H7 (cell line): ENCODE measurements at regions not wholly inside any gene's neighbourhood (a gene's known extent, or its start where the extent isn't known, plus 50 kb on each side); places are given as distances from the start of the nearest gene placed in this dataset.

Experiments
- DNase-seq: peaks from one replicate; pipeline ENCODE4 v3.0.0; 2012
- H3K27me3 ChIP-seq: 2 replicates; pipeline ENCODE4 v1.6.0; 2011; ENCODE audit warnings: mild to moderate bottlenecking, low read length; ENCODE audit not compliant: control insufficient read depth, insufficient read depth
- H3K36me3 ChIP-seq: replicated peaks from 2 replicates; pipeline ENCODE4 v1.5.1; 2011; ENCODE audit warnings: low read length; ENCODE audit not compliant: control insufficient read depth, insufficient read depth
- H3K4me3 ChIP-seq: 2 replicates; pipeline ENCODE4 v1.5.1; 2011; ENCODE audit warnings: low read depth, mild to moderate bottlenecking, control low read depth, low read length, moderate library complexity; ENCODE audit not compliant: insufficient read depth

GRCh38 chr6:170208651-170209353, 82.1 kb downstream of the DLL1 start:
- H3K27me3 ChIP-seq: no peaks in the 10 kb centered on the region
- DNase-seq: peak; percentile 33
- no peak overlapping the region for H3K4me3 ChIP-seq
- no peaks in the 10 kb centered on the region for H3K36me3 ChIP-seq

DNA sequence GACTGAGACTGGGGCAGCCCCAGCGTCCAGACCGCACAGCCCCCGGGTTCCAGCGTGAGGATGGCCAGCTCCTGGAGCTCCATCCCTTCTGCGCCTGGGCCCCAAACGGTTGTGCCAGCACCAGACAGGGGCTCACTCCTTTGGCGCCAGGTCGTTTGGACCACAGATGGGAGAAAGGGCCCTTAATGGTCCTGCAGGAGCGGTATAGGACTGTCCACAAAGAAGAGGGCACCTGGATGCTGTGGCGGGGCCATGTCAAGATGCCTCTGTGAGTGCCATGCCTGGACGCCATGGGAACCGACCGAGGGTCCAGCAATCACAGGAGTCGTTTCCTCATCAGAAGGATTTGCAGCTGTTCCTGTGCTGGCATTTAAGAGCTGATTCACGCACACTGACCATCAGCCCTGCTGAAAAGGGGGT, 82.7 kb downstream of the DLL1 start:
- H3K4me3 ChIP-seq: no peak overlapping the region
- H3K36me3 ChIP-seq: no peaks in the 10 kb centered on the region
- DNase-seq: peak; percentile 39
- no peaks in the 10 kb centered on the region for H3K27me3 ChIP-seq

- no peak overlapping the region for H3K4me3 ChIP-seq
- H3K36me3 ChIP-seq: no peaks in the 10 kb centered on the region
- H3K27me3 ChIP-seq: no peaks in the 10 kb centered on the region
- DNase-seq: peak; percentile 50
These were observed 83.2 kb downstream of the DLL1 start for GRCh38 chr6:170207586-170208181.

DNA sequence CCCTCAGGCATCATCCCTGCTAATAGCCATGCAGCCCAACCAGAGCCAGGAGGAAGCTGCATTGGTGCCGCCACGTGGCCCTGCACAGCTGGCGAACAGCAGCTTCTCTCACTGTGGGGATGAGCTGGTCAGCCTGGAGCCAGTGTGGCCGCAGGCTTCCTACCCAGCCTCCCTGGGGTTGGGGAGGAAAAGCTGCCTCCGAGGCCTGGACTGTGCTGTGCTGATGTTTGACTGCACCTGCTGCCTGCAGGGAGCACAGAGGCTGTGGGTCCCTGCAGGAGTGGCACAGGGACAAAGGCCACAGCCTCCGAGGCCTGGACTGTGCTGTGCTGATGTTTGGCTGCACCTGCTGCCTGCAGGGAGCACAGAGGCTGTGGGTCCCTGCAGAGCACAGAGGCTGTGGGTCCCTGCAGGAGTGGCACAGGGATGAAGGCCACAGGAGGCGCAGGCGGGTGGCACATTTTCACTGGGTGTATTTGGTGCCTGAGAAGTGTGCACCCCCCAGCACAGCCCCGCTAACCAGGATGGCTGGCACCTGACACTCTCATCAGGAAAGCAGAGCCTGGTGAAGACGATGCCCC, 83.9 kb downstream of the DLL1 start:
- DNase-seq: peak; percentile 37
- no peak overlapping the region for H3K4me3 ChIP-seq

DNA sequence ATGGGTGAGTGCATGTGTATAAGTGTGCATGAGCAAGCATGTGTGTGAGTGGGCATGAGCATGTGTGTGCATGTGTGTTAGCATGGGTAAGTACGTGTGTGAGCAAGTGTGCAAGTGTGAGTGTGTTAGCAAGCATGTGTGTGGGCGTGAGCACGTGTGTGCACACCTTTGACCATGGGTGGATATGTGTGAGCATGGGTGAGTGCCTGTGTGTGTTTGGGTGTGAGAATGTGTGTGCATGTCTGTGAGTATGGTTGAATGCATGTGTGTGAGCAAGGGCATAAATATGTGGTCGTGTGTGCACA, 84.6 kb downstream of the DLL1 start:
- Histone ChIP-seq H3K36me3 (no peaks in the 10 kb centered on the region), H3K27me3 (no peaks in the 10 kb centered on the region), H3K4me3 (no peak overlapping the region)
- DNase-seq: no peak

More for the DNA sequence above, 83.9 kb downstream of the DLL1 start:
- Histone ChIP-seq H3K36me3 (no peaks in the 10 kb centered on the region), H3K27me3 (no peaks in the 10 kb centered on the region)

DNA sequence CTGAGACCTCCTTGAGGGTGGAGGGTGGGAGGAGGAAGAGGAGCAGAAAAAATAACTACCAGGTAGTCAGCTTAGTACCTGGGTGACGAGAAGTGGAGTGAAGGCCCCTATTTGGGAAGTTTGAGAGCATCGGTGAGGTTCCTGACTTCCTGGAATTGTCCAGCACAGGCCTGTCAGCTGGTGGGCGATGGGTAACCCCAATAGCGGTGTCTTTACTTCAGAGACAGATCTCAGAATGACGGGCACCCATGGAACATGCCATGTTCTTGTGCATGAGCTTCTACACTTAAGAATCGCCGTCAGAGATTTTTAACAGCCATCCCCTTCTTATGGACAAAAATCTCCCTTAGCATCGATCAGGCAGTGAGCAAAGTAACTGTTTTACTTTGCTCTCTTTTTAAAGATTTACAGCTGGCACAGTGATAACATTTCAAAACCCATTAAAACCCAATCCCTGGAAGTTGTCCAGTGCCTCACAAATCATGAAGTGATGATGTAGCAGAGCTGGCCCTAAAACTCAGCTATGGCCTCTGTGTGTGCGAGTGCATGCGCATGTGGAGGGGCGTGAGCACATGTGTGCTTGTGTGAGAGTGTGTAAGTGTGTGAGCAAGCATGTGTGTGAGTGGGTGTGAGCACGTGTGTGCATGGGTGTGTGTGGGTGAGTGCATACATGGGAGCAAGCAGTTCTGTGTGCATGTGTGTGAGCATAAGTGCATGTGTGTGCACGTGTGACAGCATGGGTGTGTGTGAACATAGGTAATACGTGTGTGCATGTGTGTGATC, 85.2 kb downstream of the DLL1 start:
- Histone ChIP-seq H3K36me3 (no peaks in the 10 kb centered on the region), H3K27me3 (no peaks in the 10 kb centered on the region), H3K4me3 (no peak overlapping the region)
- no peak for DNase-seq

- DNase-seq: no peak
- H3K36me3 ChIP-seq: no peaks in the 10 kb centered on the region
- no peak overlapping the region for H3K4me3 ChIP-seq
- H3K27me3 ChIP-seq: no peaks in the 10 kb centered on the region
These were observed 85.8 kb downstream of the DLL1 start for GRCh38 chr6:170205126-170205525.

- H3K4me3 ChIP-seq: no peak overlapping the region
- no peaks in the 10 kb centered on the region for H3K27me3 ChIP-seq
- DNase-seq: no peak
These were observed 87.7 kb downstream of the DLL1 start for GRCh38 chr6:170203212-170203611.

GRCh38 chr6:170202416-170203135, 88.3 kb downstream of the DLL1 start:
- Histone ChIP-seq H3K27me3 (no peaks in the 10 kb centered on the region), H3K36me3 (no peaks in the 10 kb centered on the region), H3K4me3 (no peak overlapping the region)
- no peak for DNase-seq

More at GRCh38 chr6:170203212-170203611, 87.7 kb downstream of the DLL1 start:
- H3K36me3 ChIP-seq: no peaks in the 10 kb centered on the region

DNA sequence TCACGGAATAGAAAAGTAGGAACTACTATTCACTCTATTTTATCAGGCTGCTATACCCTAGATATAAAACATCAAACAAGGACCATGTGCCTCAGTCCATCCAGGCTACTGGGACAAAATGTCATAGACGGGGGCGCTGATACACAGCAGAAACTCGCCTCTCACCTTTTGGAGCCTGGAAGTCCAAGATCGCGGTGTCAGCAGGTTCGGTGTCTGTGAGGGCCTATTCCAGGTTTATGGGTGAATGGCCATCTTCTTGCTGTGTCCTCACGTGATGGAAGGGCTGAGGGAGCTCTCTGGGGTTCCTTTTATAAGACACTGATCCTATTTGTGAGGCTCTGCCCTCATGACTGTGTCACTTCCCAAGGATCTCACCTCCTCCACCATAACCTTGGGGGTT, 89.5 kb downstream of the DLL1 start:
- no peak for DNase-seq
- Histone ChIP-seq H3K27me3 (no peaks in the 10 kb centered on the region), H3K4me3 (no peak overlapping the region), H3K36me3 (no peaks in the 10 kb centered on the region)

DNA sequence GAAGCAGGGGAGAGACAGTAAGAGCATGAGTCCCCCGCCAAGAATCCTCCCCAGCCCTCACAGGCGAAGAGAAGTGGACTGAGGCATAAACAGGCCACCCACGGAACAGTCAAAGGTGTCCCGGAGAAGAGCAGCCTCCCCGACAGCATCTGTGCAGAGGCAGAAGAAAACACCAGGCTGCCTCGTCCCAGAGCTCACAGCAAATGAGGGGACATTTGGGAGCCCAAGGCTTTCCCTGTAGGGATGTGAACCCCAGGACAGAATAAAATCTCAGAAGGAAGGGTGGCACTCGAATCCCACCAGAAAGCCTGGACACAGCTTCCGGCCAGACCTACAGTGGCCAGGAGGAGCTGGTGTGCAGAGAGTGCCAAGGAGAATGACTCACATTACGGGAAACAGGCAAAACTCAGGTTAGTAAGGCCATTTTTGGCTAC, 90.4 kb downstream of the DLL1 start:
- Histone ChIP-seq H3K4me3 (no peak overlapping the region), H3K27me3 (no peaks in the 10 kb centered on the region), H3K36me3 (no peaks in the 10 kb centered on the region)
- DNase-seq: no peak

- Histone ChIP-seq H3K27me3 (no peaks in the 10 kb centered on the region), H3K4me3 (no peak overlapping the region), H3K36me3 (no peaks in the 10 kb centered on the region)
- no peak for DNase-seq
These were observed 91.2 kb downstream of the DLL1 start for GRCh38 chr6:170199716-170200115.

DNA sequence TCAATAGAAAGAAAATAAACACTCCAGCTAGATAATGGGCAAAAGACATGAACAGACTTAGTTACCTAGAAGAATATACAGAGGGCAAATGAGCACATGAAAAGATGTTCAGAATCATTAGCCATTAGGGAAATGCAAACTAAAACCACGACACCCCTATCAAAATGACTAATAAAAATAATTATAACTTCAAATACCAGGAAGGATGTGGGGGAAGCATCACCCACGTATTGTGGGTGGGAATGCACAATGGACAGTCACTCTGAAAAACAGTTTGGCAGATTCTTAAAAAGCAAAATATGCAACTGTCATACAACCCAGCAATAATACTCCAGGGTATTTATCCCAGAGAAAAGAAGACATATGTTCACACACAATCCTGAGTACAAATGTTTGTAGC, 92.6 kb downstream of the DLL1 start:
- Histone ChIP-seq H3K4me3 (no peak overlapping the region), H3K27me3 (no peaks in the 10 kb centered on the region), H3K36me3 (no peaks in the 10 kb centered on the region)
- no peak for DNase-seq

- Histone ChIP-seq H3K4me3 (no peak overlapping the region), H3K36me3 (no peaks in the 10 kb centered on the region), H3K27me3 (no peaks in the 10 kb centered on the region)
- DNase-seq: no peak
These were observed 97.5 kb downstream of the DLL1 start for GRCh38 chr6:170193326-170193821.
